ENCODE measurements at regions not wholly inside any gene's neighbourhood (a gene's known extent, or its start where the extent isn't known, plus 50 kb on each side); places are given as distances from the start of the nearest gene placed in this dataset.

DNA sequence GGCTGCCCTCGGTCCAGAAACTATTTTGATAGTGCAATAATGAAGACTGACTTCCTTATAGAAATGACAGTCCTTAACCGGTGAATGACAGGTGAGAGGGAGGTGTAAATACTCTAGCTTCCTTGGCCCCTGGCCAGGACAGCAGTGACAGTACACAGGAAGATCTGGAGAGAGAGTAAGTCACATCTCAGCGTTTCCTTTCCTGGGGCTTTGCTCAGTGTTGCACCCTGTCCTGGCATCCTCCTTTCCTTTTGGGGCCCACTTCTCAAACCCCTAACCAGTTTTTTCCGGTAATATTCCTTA lies 336.9 kb downstream of the CD83 start:
- Histone ChIP-seq H3F3A (ENCODE audit: control insufficient read depth, insufficient read depth) (no peaks in the 10 kb centered on the region), H3K27me3 (ENCODE audit: control insufficient read depth, low read length) (no peaks in the 10 kb centered on the region), H3K4me3 (ENCODE audit: low read length) (no peak overlapping the region), H3K4me1 (ENCODE audit: control insufficient read depth, low read length) (peaks cover 11% of the 10 kb centered on the region), H4K20me1 (ENCODE audit: control insufficient read depth, insufficient read depth, low read depth, low read length) (no peaks in the 10 kb centered on the region), H3K9me3 (ENCODE audit: control insufficient read depth, insufficient read depth, low read length) (no peaks in the 10 kb centered on the region), H3K9me2 (replicated peaks; ENCODE audit: control insufficient read depth, low read length) (no peaks in the 10 kb centered on the region), H3K27ac (ENCODE audit: low read depth, low read length) (no peak overlapping the region), H3K79me2 (ENCODE audit: control insufficient read depth, low read length) (no peaks in the 10 kb centered on the region), H3K4me2 (ENCODE audit: low read length) (no peak overlapping the region), H3K36me3 (ENCODE audit: control insufficient read depth, low read length) (no peaks in the 10 kb centered on the region)
- no peak for TF ChIP-seq EZH2phosphoT487 (IDR thresholded peaks at IDR 0.05; ENCODE audit: borderline replicate concordance, low read length)
- TF ChIP-seq, protein P1, sequence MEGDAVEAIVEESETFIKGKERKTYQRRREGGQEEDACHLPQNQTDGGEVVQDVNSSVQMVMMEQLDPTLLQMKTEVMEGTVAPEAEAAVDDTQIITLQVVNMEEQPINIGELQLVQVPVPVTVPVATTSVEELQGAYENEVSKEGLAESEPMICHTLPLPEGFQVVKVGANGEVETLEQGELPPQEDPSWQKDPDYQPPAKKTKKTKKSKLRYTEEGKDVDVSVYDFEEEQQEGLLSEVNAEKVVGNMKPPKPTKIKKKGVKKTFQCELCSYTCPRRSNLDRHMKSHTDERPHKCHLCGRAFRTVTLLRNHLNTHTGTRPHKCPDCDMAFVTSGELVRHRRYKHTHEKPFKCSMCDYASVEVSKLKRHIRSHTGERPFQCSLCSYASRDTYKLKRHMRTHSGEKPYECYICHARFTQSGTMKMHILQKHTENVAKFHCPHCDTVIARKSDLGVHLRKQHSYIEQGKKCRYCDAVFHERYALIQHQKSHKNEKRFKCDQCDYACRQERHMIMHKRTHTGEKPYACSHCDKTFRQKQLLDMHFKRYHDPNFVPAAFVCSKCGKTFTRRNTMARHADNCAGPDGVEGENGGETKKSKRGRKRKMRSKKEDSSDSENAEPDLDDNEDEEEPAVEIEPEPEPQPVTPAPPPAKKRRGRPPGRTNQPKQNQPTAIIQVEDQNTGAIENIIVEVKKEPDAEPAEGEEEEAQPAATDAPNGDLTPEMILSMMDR (IDR thresholded peaks at IDR 0.05; ENCODE audit: low read depth, low read length, poor library complexity, severe bottlenecking) = no peak

DNA sequence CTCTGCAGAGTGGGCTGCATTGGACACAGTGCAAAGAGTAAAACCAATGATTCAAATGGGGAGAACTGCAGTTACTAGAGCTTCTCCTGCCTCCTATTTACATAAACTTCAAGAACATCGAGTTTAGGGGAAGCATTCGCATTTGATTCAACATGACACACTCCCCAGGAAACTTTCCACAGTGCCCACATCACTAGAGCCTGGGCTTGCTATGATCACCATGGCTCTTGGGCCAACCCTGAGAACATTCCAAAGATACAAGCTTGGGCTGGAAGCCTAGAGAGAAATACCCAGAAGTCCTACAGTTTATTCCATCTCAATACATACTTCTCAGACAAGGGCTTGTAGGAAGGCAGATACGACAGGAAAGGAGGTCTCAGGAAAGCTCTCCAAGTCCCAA lies 337.9 kb downstream of the CD83 start:
- no peak overlapping the region for H3K4me3 ChIP-seq (ENCODE audit: low read length)
- no peaks in the 10 kb centered on the region for H3K36me3 ChIP-seq (ENCODE audit: control insufficient read depth, low read length)
- H4K20me1 ChIP-seq (ENCODE audit: control insufficient read depth, insufficient read depth, low read depth, low read length) = no peaks in the 10 kb centered on the region
- H3K27ac ChIP-seq (ENCODE audit: low read depth, low read length) = no peak overlapping the region
- H3K27me3 ChIP-seq (ENCODE audit: control insufficient read depth, low read length) = no peaks in the 10 kb centered on the region
- peaks cover 11% of the 10 kb centered on the region for H3K4me1 ChIP-seq (ENCODE audit: control insufficient read depth, low read length)
- no peaks in the 10 kb centered on the region for H3K9me2 ChIP-seq (replicated peaks; ENCODE audit: control insufficient read depth, low read length)
- no peaks in the 10 kb centered on the region for H3K9me3 ChIP-seq (ENCODE audit: control insufficient read depth, insufficient read depth, low read length)
- H3K79me2 ChIP-seq (ENCODE audit: control insufficient read depth, low read length) = no peaks in the 10 kb centered on the region
- H3K4me2 ChIP-seq (ENCODE audit: low read length) = no peak overlapping the region
- H3F3A ChIP-seq (ENCODE audit: control insufficient read depth, insufficient read depth) = no peaks in the 10 kb centered on the region
- TF ChIP-seq, protein P1 (IDR thresholded peaks at IDR 0.05; ENCODE audit: low read depth, low read length, poor library complexity, severe bottlenecking) = no peak
- TF ChIP-seq EZH2phosphoT487 (IDR thresholded peaks at IDR 0.05; ENCODE audit: borderline replicate concordance, low read length) = no peak

DNA sequence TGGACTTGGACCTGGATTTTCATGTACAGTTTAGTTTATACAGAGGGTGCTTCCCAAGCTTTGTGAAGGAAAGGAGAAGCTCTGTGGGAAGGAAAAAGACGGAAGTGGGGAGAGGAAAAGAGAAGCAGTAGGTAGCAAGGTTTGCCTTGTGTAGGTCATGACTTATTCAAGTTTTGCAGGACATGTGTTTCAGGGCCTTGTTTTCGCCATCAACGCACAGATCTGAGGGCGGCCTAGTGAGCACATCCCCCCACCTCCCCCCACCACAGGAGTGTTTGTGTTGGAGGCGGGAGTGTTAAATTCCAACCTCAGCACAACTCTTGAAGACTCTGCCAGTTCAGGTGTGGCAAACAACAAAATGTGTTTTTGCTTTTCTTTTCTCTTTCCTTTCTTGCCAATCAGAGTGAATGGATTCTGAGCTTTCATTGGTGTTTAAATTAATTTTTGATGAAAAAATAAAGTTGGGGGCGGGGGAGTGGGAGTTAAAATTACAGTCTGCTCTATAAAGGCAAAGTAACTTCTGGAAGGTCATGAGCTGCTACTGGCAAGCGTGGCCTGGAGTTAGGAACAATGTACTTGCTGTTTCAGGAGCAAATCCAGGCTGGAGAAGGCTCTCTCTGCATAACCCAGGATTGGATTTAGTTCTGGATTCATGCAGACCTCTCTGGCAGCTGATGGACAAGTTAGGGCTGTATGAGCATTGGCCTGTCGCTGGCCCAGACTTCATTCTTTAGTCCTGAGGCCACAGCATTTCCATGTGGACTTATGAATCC lies 338.5 kb downstream of the CD83 start:
- Histone ChIP-seq H3K4me2 (ENCODE audit: low read length) (no peak overlapping the region), H3K4me3 (ENCODE audit: low read length) (no peak overlapping the region), H3F3A (ENCODE audit: control insufficient read depth, insufficient read depth) (no peaks in the 10 kb centered on the region), H3K9me2 (replicated peaks; ENCODE audit: control insufficient read depth, low read length) (no peaks in the 10 kb centered on the region), H3K4me1 (ENCODE audit: control insufficient read depth, low read length) (peaks cover 11% of the 10 kb centered on the region), H3K79me2 (ENCODE audit: control insufficient read depth, low read length) (no peaks in the 10 kb centered on the region), H4K20me1 (ENCODE audit: control insufficient read depth, insufficient read depth, low read depth, low read length) (no peaks in the 10 kb centered on the region), H3K27ac (ENCODE audit: low read depth, low read length) (no peak overlapping the region), H3K9me3 (ENCODE audit: control insufficient read depth, insufficient read depth, low read length) (no peaks in the 10 kb centered on the region), H3K36me3 (ENCODE audit: control insufficient read depth, low read length) (no peaks in the 10 kb centered on the region), H3K27me3 (ENCODE audit: control insufficient read depth, low read length) (no peaks in the 10 kb centered on the region)
- TF ChIP-seq, protein P1 (IDR thresholded peaks at IDR 0.05; ENCODE audit: low read depth, low read length, poor library complexity, severe bottlenecking) = no peak
- no peak for TF ChIP-seq EZH2phosphoT487 (IDR thresholded peaks at IDR 0.05; ENCODE audit: borderline replicate concordance, low read length)
